OCI-LY3 (cell line): ENCODE measurements at regions not wholly inside any gene's neighbourhood (a gene's known extent, or its start where the extent isn't known, plus 50 kb on each side); places are given as distances from the start of the nearest gene placed in this dataset.

ENCODE experiments used
- H2AFZ ChIP-seq: fragments of 200-600, 300-600 bp; shearing (Covaris generic); 2 replicates; pipeline ENCODE4 v1.6.0; 2014; ENCODE audit warnings: antibody characterized with exemption, low read depth, low read length
- H3K27ac ChIP-seq: fragments of 200-600, 300-600 bp; sonication (generic); 2 replicates; pipeline ENCODE4 v1.5.1; 2014; ENCODE audit warnings: mild to moderate bottlenecking, low read length, moderate library complexity, mixed read lengths
- H3K27me3 ChIP-seq: fragments of 200-600, 300-600 bp; sonication (generic); 2 replicates; pipeline ENCODE4 v1.6.1; 2014; ENCODE audit warnings: low read depth, low read length, mixed read lengths
- H3K36me3 ChIP-seq: fragments of 200-600, 300-600 bp; sonication (generic); replicated peaks from 2 replicates; pipeline ENCODE3; 2014; ENCODE audit warnings: low read depth, low read length, mixed read lengths
- H3K4me1 ChIP-seq: fragments of 300-600, 200-600 bp; sonication (generic); 2 replicates; pipeline ENCODE4 v1.6.1; 2014; ENCODE audit warnings: low read length, mixed read lengths
- H3K4me2 ChIP-seq: fragments of 200-600, 300-600 bp; sonication (generic); 2 replicates; pipeline ENCODE4 v1.6.1; 2014; ENCODE audit warnings: low read length, mixed read lengths
- H3K4me3 ChIP-seq: fragments of 300-600, 200-600 bp; sonication (generic); 2 replicates; pipeline ENCODE4 v1.5.1; 2014; ENCODE audit warnings: antibody characterized with exemption, mild to moderate bottlenecking, low read length, moderate library complexity
- H3K79me2 ChIP-seq: fragments of 300-600, 200-600 bp; shearing (Covaris generic); 2 replicates; pipeline ENCODE4 v1.6.1; 2014; ENCODE audit warnings: mild to moderate bottlenecking, low read length, mixed read lengths
- H3K9ac ChIP-seq: fragments of 300-600, 200-600 bp; shearing (Covaris generic); 2 replicates; pipeline ENCODE4 v1.6.0; 2014; ENCODE audit warnings: mild to moderate bottlenecking, low read length, moderate library complexity
- H3K9me3 ChIP-seq: fragments of 200-600, 300-600 bp; shearing (Covaris generic); 2 replicates; pipeline ENCODE4 v1.6.1; 2014; ENCODE audit warnings: low read length, mixed read lengths; ENCODE audit not compliant: insufficient read depth
- H4K20me1 ChIP-seq: fragments of 200-600, 300-600 bp; sonication (generic); 2 replicates; pipeline ENCODE4 v1.6.1; 2016; ENCODE audit warnings: low read length, mixed read lengths; ENCODE audit not compliant: insufficient read depth
- EZH2phosphoT487 ChIP-seq: fragments of 200-600 bp; shearing (Covaris generic); IDR thresholded peaks from 2 replicates; pipeline ENCODE4 v1.6.1; 2018; ENCODE audit warnings: antibody characterized with exemption, mixed run types, low read depth
- TF ChIP-seq, protein P1 (sequence below): fragments of 200-600, 300-600 bp; sonication (generic); IDR thresholded peaks from 2 replicates; pipeline ENCODE4 v1.5.1; 2014; ENCODE audit warnings: antibody characterized with exemption, low read length, low read depth

DNA sequence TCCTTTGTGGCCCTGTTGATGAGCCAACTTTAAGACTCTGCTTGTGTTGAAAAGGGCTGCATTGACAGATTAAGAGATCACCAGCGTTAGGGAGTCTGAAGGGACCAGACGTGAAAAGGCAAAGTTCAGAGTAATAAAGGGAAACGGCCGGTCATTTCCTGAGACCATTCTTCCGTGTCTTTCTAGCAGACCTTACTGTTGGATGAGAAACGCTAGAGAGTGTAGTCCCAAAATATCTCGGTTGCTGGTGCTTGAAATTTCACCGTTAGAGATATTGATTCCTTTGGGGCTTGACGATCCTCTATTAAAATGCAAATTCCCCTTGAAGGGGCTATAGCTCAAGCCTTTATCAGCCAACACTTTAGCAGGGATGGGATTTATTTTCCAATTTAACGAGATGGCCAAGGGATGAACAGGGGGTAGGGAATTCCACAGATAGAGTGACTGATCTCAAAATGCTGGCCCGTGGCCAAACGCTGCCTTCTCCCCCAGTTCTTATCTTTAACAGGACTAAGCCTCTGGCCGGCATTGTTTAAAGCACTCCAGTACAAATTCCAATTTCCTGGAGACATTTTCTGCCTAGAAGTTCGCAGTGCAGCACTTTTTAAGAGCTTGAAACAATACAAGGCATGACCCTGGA lies 250.4 kb downstream of the TJP1 start:
- Histone ChIP-seq H4K20me1 (no peaks in the 10 kb centered on the region), H2AFZ (no peak overlapping the region), H3K27me3 (no peaks in the 10 kb centered on the region), H3K9ac (no peak overlapping the region), H3K4me2 (no peak overlapping the region), H3K4me1 (no peaks in the 10 kb centered on the region), H3K9me3 (no peaks in the 10 kb centered on the region), H3K27ac (no peak overlapping the region), H3K79me2 (no peaks in the 10 kb centered on the region), H3K36me3 (no peaks in the 10 kb centered on the region), H3K4me3 (no peak overlapping the region)
- TF ChIP-seq EZH2phosphoT487 = no peak
- TF ChIP-seq, protein P1, sequence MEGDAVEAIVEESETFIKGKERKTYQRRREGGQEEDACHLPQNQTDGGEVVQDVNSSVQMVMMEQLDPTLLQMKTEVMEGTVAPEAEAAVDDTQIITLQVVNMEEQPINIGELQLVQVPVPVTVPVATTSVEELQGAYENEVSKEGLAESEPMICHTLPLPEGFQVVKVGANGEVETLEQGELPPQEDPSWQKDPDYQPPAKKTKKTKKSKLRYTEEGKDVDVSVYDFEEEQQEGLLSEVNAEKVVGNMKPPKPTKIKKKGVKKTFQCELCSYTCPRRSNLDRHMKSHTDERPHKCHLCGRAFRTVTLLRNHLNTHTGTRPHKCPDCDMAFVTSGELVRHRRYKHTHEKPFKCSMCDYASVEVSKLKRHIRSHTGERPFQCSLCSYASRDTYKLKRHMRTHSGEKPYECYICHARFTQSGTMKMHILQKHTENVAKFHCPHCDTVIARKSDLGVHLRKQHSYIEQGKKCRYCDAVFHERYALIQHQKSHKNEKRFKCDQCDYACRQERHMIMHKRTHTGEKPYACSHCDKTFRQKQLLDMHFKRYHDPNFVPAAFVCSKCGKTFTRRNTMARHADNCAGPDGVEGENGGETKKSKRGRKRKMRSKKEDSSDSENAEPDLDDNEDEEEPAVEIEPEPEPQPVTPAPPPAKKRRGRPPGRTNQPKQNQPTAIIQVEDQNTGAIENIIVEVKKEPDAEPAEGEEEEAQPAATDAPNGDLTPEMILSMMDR = no peak

DNA sequence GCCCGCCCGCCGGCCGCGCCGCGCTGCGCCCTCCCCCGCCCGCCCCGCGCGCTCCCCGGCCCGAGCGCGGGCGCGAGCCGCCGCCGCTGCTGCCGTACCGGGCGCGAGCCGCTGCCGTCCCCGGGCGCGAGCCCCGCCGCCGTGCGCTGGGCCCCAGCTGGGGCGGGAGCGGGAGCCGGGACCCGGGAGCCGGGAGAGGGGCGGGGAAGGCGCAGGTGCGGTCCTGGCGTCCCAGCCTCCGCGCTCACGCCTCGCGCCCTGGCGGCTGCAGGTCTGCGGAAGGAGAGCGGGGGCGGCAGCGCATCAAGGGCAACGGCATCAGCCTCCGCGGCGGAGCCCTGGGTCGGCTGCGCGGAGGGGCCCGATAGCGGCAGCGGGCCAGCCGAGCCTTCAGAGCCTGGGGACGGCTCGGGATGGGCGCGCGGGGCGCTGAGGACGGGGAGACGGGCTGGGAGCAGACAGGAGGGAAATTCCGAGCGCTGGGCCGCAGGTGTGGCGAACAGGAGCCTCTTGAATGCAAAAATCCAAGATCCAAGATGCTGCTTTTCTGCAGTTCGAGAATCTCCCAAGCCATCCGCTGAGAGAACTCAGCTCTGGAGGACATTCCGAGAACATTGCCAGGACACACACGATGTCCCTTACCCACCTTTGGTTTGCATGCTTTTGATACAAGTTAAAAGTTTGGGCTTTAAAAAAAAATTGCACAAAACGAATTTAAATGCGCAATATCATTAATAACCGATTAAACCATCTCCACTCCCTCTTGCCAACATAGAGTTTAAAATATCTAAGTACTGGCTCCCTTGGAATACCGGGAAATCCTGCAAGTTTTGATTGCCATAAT lies 251.1 kb downstream of the TJP1 start:
- no peak overlapping the region for H3K4me2 ChIP-seq
- H3K27me3 ChIP-seq = no peaks in the 10 kb centered on the region
- no peak overlapping the region for H3K4me3 ChIP-seq
- H3K36me3 ChIP-seq = no peaks in the 10 kb centered on the region
- no peaks in the 10 kb centered on the region for H3K4me1 ChIP-seq
- no peak overlapping the region for H2AFZ ChIP-seq
- no peak for TF ChIP-seq EZH2phosphoT487
- TF ChIP-seq, protein P1 = no peak
- H4K20me1 ChIP-seq = no peaks in the 10 kb centered on the region
- no peaks in the 10 kb centered on the region for H3K79me2 ChIP-seq
- no peak overlapping the region for H3K9ac ChIP-seq
- no peak overlapping the region for H3K27ac ChIP-seq
- H3K9me3 ChIP-seq = no peaks in the 10 kb centered on the region

DNA sequence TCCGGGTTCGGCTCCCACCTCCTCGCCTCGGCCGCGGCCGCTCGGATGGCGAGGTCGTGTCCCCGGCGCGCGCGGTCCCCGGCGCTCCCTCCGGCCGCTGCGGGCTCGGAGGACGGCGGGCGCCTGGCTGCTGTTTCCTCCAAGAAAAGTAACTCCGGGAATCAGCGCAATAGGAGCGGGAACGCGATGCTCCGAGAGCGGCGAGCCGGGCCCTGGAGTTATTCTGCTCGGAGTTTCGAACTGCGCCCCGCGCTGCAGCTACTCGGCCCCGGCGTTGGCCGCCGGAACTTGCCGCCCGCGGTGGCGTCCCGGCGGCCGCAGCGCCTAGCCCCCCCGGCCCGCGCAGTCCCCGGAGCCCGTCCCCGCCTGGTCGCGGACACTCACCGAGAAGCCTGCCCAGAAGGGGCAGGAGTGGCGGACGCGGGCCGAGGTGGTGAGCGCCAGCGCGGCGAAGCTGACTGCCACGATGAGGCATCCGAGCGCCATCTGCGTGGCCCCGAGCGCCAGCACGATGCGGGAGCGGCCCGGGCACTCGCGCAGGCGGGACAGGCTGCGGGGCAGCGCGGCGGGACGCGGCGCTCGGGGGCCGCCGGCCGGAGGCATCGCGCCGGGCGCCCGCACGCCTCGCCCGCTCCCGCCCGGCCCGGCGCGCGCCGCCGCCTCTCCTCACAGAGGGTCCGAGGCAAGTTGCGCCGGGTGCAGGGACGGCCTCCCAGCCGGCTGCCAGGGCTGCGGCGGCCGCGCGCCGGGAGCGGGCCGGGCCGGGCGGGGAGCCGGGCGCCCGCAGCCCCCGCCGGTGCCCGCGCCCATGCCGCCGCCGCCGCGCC lies 251.9 kb downstream of the TJP1 start:
- Histone ChIP-seq H3K27ac (no peak overlapping the region), H3K27me3 (no peaks in the 10 kb centered on the region), H3K36me3 (no peaks in the 10 kb centered on the region), H3K4me3 (no peak overlapping the region), H2AFZ (no peak overlapping the region), H3K4me1 (no peaks in the 10 kb centered on the region), H3K4me2 (no peak overlapping the region), H3K9me3 (no peaks in the 10 kb centered on the region), H3K9ac (no peak overlapping the region), H3K79me2 (no peaks in the 10 kb centered on the region), H4K20me1 (no peaks in the 10 kb centered on the region)
- TF ChIP-seq, protein P1 = no peak
- TF ChIP-seq EZH2phosphoT487 = no peak

DNA sequence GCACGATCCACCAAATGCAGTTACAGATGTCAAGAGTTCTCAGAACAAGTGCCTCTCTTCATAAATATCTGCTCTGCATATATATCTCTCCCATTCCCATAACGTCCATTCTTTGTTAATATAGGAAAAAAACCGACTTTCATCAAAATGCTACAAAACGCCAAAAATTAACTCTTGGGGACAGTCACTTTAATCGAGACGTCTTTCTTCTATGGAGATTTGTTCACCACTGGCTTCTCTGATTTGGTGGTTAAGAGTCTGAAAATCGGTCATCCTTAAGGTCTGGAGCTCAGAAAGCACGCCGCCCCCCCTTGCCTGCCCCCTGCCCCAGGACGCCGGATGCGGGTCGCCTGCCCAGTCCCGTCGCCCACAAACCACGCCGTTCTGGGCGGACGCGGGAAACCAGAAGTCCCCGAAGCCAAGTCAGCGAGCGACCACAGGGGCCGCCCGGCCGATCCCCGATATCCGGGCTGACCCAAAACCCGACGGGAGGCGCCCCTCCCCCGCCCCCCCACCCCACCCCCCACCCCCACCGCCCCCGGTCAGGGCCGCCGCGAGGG lies 252.7 kb downstream of the TJP1 start:
- no peak overlapping the region for H3K27ac ChIP-seq
- no peaks in the 10 kb centered on the region for H4K20me1 ChIP-seq
- H3K9me3 ChIP-seq = no peaks in the 10 kb centered on the region
- H3K9ac ChIP-seq = no peak overlapping the region
- TF ChIP-seq EZH2phosphoT487 = no peak
- TF ChIP-seq, protein P1 = no peak
- no peak overlapping the region for H2AFZ ChIP-seq
- no peaks in the 10 kb centered on the region for H3K36me3 ChIP-seq
- H3K27me3 ChIP-seq = no peaks in the 10 kb centered on the region
- no peaks in the 10 kb centered on the region for H3K79me2 ChIP-seq
- H3K4me1 ChIP-seq = no peaks in the 10 kb centered on the region
- H3K4me2 ChIP-seq = no peak overlapping the region
- no peak overlapping the region for H3K4me3 ChIP-seq
